ENCODE measurements at regions not wholly inside any gene's neighbourhood (a gene's known extent, or its start where the extent isn't known, plus 50 kb on each side); places are given as distances from the start of the nearest gene placed in this dataset.

- peaks cover 18% of the 10 kb centered on the region for H3K4me1 ChIP-seq (ENCODE audit: control insufficient read depth, insufficient read depth, low read length)
- CTCF ChIA-PET: no interaction called here
These were observed 109.0 kb downstream of the NCOR2 start for GRCh38 chr12:124458220-124458991.

More at GRCh38 chr12:124458220-124458991, 109.0 kb downstream of the NCOR2 start:
- TF ChIP-seq TCF7L2 (IDR thresholded peaks at IDR 0.05; ENCODE audit: low read depth, low read length) (no peak), POLR2AphosphoS5 (IDR thresholded peaks at IDR 0.05; ENCODE audit: low read depth, low read length) (no peak), CTCF (IDR thresholded peaks at IDR 0.05) (no peak), SIN3A (IDR thresholded peaks at IDR 0.05; ENCODE audit: borderline replicate concordance, insufficient read depth, low read depth, low read length) (no peak), REST (IDR thresholded peaks at IDR 0.05; ENCODE audit: insufficient read depth in 1 of 2, low read depth in 2 of 2, low read length in 1 of 2) (no peak)
- Histone ChIP-seq H3K27me3 (ENCODE audit: control insufficient read depth, insufficient read depth, low read length) (no peaks in the 10 kb centered on the region), H3K9me3 (ENCODE audit: control insufficient read depth, insufficient read depth, low read depth, low read length) (no peaks in the 10 kb centered on the region), H3K4me3 (ENCODE audit: low read depth in 2 of 2, low read length in 2 of 2) (no peak overlapping the region), H3K36me3 (ENCODE audit: control insufficient read depth, insufficient read depth, low read length) (peaks cover 2% of the 10 kb centered on the region; the same call in 1 of the 2 replicates), H3K27ac (ENCODE audit: low read length) (no peak overlapping the region)
- no TSS peak for BruUV-seq (replicated peaks)
- intact Hi-C loops (cut with micrococcal nuclease; ENCODE audit: unreplicated experiment): no loop called here
- in situ Hi-C loops (cut with HindIII; ENCODE audit: low pct_unique_long_range_greater_than_20kb, low sequenced_read_pairs): no loop called here
- DNase-seq (ENCODE audit: low read depth, low spot score) (no peak), ATAC-seq (no peak)
- POLR2A ChIA-PET: no interaction called here

Measured in Panc1 (cell line).